Fibroblast of lung (primary cell): ENCODE measurements at regions not wholly inside any gene's neighbourhood (a gene's known extent, or its start where the extent isn't known, plus 50 kb on each side); places are given as distances from the start of the nearest gene placed in this dataset.
"Not testable (repeated sequence)": the region's sequence is repeated elsewhere in the genome, so short reads cannot be mapped to it uniquely, and the experiment has no call there.

Experiments used
- DNase-seq, 2 donors: peaks; one replicate each; pipeline versions ENCODE4 v3.0.0 to v3.0.0-alpha.2; 2010; ENCODE audit warnings: low read depth in 2 of 2
- H2AFZ ChIP-seq: 2 replicates; pipeline ENCODE4 v1.5.1; 2012; ENCODE audit warnings: low read length, control low read depth, inconsistent platforms
- H3K27ac ChIP-seq: 2 replicates; pipeline ENCODE4 v1.5.1; 2011; ENCODE audit warnings: low read length, control low read depth; ENCODE audit not compliant: insufficient read depth
- H3K27me3 ChIP-seq: 2 replicates; pipeline ENCODE4 v1.5.1; 2011; ENCODE audit warnings: mild to moderate bottlenecking, low read length; ENCODE audit not compliant: control insufficient read depth, insufficient read depth
- H3K36me3 ChIP-seq: 2 replicates; pipeline ENCODE4 v1.5.1; 2011; ENCODE audit warnings: low read length; ENCODE audit not compliant: control insufficient read depth, insufficient read depth
- H3K4me1 ChIP-seq: 2 replicates; pipeline ENCODE4 v1.5.1; 2011; ENCODE audit warnings: low read length; ENCODE audit not compliant: control insufficient read depth, insufficient read depth; ENCODE audit errors: extremely low read depth
- H3K4me2 ChIP-seq: 2 replicates; pipeline ENCODE4 v1.5.1; 2011; ENCODE audit warnings: low read length, control low read depth; ENCODE audit not compliant: insufficient read depth; ENCODE audit errors: extremely low read depth
- H3K4me3 ChIP-seq, 4 experiments: fragments of 200-600 bp in 1 of 4; sonication (generic) in 1 of 4; replicated peaks in 1 of 4; 2 replicates each; pipeline ENCODE4 v1.5.1; 2011 to 2016; ENCODE audit warnings: low read length in 4 of 4, low read depth in 3 of 4, mild to moderate bottlenecking in 3 of 4, control low read depth in 2 of 4, inconsistent platforms in 1 of 4, mixed read lengths in 1 of 4; ENCODE audit not compliant: insufficient read depth in 1 of 4; ENCODE audit errors: control extremely low read depth in 1 of 4
- H3K79me2 ChIP-seq: 2 replicates; pipeline ENCODE4 v1.5.1; 2012; ENCODE audit warnings: mild to moderate bottlenecking, low read length, inconsistent platforms; ENCODE audit not compliant: control insufficient read depth, insufficient read depth
- H3K9ac ChIP-seq: 2 replicates; pipeline ENCODE4 v1.5.1; 2011; ENCODE audit warnings: mild to moderate bottlenecking, low read length, control low read depth; ENCODE audit not compliant: insufficient read depth
- H3K9me3 ChIP-seq: 2 replicates; pipeline ENCODE4 v1.5.1; 2012; ENCODE audit warnings: low read depth, low read length; ENCODE audit not compliant: control insufficient read depth, insufficient read depth
- H4K20me1 ChIP-seq: 2 replicates; pipeline ENCODE4 v1.5.1; 2011; ENCODE audit warnings: low read length; ENCODE audit not compliant: control insufficient read depth, insufficient read depth; ENCODE audit errors: extremely low read depth
- EZH2 ChIP-seq: IDR thresholded peaks from 2 replicates; pipeline ENCODE4 v1.5.1; 2012; ENCODE audit warnings: low read length, control low read depth, mild to moderate bottlenecking; ENCODE audit errors: missing control alignments
- TF ChIP-seq, protein P1 (sequence below), 2 donors: IDR thresholded peaks in 1 of 2; conservative IDR thresholded peaks in 1 of 2; 1 replicate in 1 of 2; 2 replicates in 1 of 2; pipeline ENCODE4 v1.5.1; 2011 to 2012; ENCODE audit warnings: low read length in 2 of 2, control low read depth in 1 of 2, inconsistent platforms in 1 of 2, low read depth in 1 of 2, mild to moderate bottlenecking in 1 of 2

DNA sequence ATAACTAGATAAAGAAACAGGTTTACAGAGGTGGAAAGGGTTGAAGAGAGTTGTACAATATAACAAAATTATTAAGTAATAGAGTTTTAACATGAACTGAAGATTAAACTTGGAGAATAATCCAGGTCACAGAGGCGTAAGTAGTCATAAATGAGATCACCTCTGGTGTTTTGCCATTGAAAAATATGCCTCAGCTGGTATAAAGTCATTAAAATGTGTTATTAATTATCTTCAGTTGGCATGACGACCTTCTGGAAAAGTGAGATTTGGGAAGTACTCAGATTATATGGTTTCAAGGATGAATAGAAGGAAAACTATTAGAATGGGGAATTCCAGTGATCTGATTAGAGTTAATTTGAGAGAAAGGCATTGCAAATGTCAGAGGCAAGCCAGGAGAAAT lies 237.5 kb upstream of the ANXA10 start:
- Histone ChIP-seq H2AFZ (no peak overlapping the region), H3K4me1 (no peaks in the 10 kb centered on the region), H3K9ac (no peak overlapping the region), H3K79me2 (no peaks in the 10 kb centered on the region), H3K9me3 (no peaks in the 10 kb centered on the region), H3K27me3 (no peaks in the 10 kb centered on the region), H3K27ac (no peak overlapping the region), H3K36me3 (no peaks in the 10 kb centered on the region), H4K20me1 (no peaks in the 10 kb centered on the region), H3K4me2 (no peak overlapping the region), H3K4me3 (no peak overlapping the region)
- no peak for DNase-seq
- TF ChIP-seq, protein P1, sequence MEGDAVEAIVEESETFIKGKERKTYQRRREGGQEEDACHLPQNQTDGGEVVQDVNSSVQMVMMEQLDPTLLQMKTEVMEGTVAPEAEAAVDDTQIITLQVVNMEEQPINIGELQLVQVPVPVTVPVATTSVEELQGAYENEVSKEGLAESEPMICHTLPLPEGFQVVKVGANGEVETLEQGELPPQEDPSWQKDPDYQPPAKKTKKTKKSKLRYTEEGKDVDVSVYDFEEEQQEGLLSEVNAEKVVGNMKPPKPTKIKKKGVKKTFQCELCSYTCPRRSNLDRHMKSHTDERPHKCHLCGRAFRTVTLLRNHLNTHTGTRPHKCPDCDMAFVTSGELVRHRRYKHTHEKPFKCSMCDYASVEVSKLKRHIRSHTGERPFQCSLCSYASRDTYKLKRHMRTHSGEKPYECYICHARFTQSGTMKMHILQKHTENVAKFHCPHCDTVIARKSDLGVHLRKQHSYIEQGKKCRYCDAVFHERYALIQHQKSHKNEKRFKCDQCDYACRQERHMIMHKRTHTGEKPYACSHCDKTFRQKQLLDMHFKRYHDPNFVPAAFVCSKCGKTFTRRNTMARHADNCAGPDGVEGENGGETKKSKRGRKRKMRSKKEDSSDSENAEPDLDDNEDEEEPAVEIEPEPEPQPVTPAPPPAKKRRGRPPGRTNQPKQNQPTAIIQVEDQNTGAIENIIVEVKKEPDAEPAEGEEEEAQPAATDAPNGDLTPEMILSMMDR (conservative IDR thresholded peaks at IDR 0.05 in 1 of 2, IDR thresholded peaks at IDR 0.05 in 1 of 2; ENCODE audit: low read depth in 1 of 2, low read length in 2 of 2) = no peak
- no peak for TF ChIP-seq EZH2

DNA sequence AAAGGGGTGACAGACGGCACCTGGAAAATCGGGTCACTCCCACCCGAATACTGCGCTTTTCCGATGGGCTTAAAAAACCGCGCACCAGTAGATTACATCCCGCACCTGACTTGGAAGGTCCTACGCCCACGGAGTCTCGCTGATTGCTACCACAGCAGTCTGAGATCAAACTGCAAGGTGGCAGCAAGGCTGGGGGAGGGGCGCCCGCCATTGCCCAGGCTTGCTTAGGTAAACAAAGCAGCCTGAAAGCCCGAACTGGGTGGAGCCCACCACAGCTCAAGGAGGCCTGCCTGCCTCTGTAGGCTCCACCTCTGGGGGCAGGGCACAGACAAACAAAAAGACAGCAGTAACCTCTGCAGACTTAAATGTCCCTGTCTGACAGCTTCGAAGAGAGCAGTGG lies 234.2 kb upstream of the ANXA10 start:
- H3K79me2 ChIP-seq, H3K4me1 ChIP-seq, DNase-seq: not testable (repeated sequence)

DNA sequence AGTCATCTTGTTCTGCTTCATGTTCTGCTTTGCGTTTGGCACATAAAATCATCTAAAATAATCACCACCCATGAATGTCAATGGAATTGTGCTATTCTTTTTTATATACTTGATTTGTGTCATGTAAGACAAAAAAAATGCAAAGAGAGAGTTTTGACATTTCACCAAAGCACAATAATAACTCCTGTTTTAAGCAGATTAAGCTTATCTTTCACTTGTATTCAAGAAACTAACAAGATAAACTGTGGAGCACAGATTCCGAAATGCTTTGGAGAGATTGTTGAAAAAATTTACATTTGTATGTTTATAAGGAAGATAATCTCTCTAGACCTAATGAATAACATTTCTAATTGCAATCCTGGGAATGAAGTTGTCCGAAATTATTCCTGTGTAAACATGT lies 225.1 kb upstream of the ANXA10 start:
- Histone ChIP-seq H3K79me2 (no peaks in the 10 kb centered on the region), H3K4me1 (no peaks in the 10 kb centered on the region), H3K36me3 (no peaks in the 10 kb centered on the region), H2AFZ (no peak overlapping the region), H3K4me2 (no peak overlapping the region), H4K20me1 (no peaks in the 10 kb centered on the region), H3K27ac (no peak overlapping the region), H3K9ac (no peak overlapping the region), H3K27me3 (no peaks in the 10 kb centered on the region), H3K9me3 (no peaks in the 10 kb centered on the region), H3K4me3 (no peak overlapping the region)
- no peak for TF ChIP-seq EZH2
- TF ChIP-seq, protein P1 (conservative IDR thresholded peaks at IDR 0.05 in 1 of 2, IDR thresholded peaks at IDR 0.05 in 1 of 2; ENCODE audit: low read depth in 1 of 2, low read length in 2 of 2) = no peak
- DNase-seq = no peak

More for the DNA sequence above, 234.2 kb upstream of the ANXA10 start:
- H3K9me3 ChIP-seq, H2AFZ ChIP-seq, H3K9ac ChIP-seq, H3K27me3 ChIP-seq, H3K4me3 ChIP-seq, H3K4me2 ChIP-seq, H3K36me3 ChIP-seq, H4K20me1 ChIP-seq, H3K27ac ChIP-seq: not testable (repeated sequence)
